ENCODE measurements at regions not wholly inside any gene's neighbourhood (a gene's known extent, or its start where the extent isn't known, plus 50 kb on each side); places are given as distances from the start of the nearest gene placed in this dataset.

GRCh38 chr9:8262625-8263622, 463.3 kb upstream of the DMAC1 start:
- no peak for TF ChIP-seq POLR2AphosphoS5 (IDR thresholded peaks at IDR 0.05)
- no peak for TF ChIP-seq EP300 (IDR thresholded peaks at IDR 0.05)
- TF ChIP-seq POLR2A (IDR thresholded peaks at IDR 0.05) = no peak

All from gastroesophageal sphincter (tissue), 2 donors.